ENCODE measurements at regions not wholly inside any gene's neighbourhood (a gene's known extent, or its start where the extent isn't known, plus 50 kb on each side); places are given as distances from the start of the nearest gene placed in this dataset.
A peak's percentile ranks its signal among the peaks of the same experiment; 100 is the strongest.
"Not testable (repeated sequence)": the region's sequence is repeated elsewhere in the genome, so short reads cannot be mapped to it uniquely, and the experiment has no call there.

- peak; percentile 78 for DNase-seq
Measured at GRCh38 chr3:130569461-130570365, 52.7 kb downstream of the COL6A6 start.

- peak; percentile 44 for DNase-seq
Measured at GRCh38 chr3:130572769-130573168, 55.8 kb downstream of the COL6A6 start.

- DNase-seq = no peak
Measured at GRCh38 chr3:130576375-130577266, 59.6 kb downstream of the COL6A6 start.

GRCh38 chr3:130582457-130583153 lies 65.6 kb downstream of the COL6A6 start:
- no peak for DNase-seq

GRCh38 chr3:130594749-130595148 lies 77.8 kb downstream of the COL6A6 start:
- DNase-seq = not testable (repeated sequence)

- DNase-seq = no peak
Measured at GRCh38 chr3:130596484-130596883, 79.5 kb downstream of the COL6A6 start.

- DNase-seq = peak; percentile 65
Measured at GRCh38 chr3:130601442-130601971, 84.5 kb downstream of the COL6A6 start.

- DNase-seq = no peak
Measured at GRCh38 chr3:130604806-130605205, 87.8 kb downstream of the COL6A6 start.

GRCh38 chr3:130606336-130606735 lies 89.4 kb downstream of the COL6A6 start:
- DNase-seq = peak; percentile 57

GRCh38 chr3:130607553-130608154 lies 90.7 kb downstream of the COL6A6 start:
- no peak for DNase-seq

- DNase-seq = peak; percentile 95
Measured at GRCh38 chr3:130609166-130609979, 92.4 kb downstream of the COL6A6 start.

- DNase-seq = no peak
Measured at GRCh38 chr3:130619196-130619595, 102.2 kb downstream of the COL6A6 start.

GRCh38 chr3:130621824-130622223 lies 104.8 kb downstream of the COL6A6 start:
- DNase-seq = peak; percentile 75

GRCh38 chr3:130626049-130626448 lies 109.1 kb downstream of the COL6A6 start:
- DNase-seq = peak; percentile 88

- DNase-seq = no peak
Measured at GRCh38 chr3:130627143-130627855, 110.3 kb downstream of the COL6A6 start.

GRCh38 chr3:130627882-130628281 lies 110.9 kb downstream of the COL6A6 start:
- DNase-seq = peak; percentile 54

Measured in muscle of arm (tissue), 1 donor.